ENCODE measurements at regions not wholly inside any gene's neighbourhood (a gene's known extent, or its start where the extent isn't known, plus 50 kb on each side); places are given as distances from the start of the nearest gene placed in this dataset.
"Not testable (repeated sequence)": the region's sequence is repeated elsewhere in the genome, so short reads cannot be mapped to it uniquely, and the experiment has no call there.

- no peak for DNase-seq
- no peaks in the 10 kb centered on the region for H3K4me1 Mint-ChIP-seq
- no peak overlapping the region for H3K27ac Mint-ChIP-seq
- H3K27me3 Mint-ChIP-seq: no peaks in the 10 kb centered on the region
- H3K9me3 Mint-ChIP-seq: no peaks in the 10 kb centered on the region
- H3K4me3 Mint-ChIP-seq: no peak overlapping the region
- no peaks in the 10 kb centered on the region for H3K36me3 Mint-ChIP-seq
Measured at GRCh38 chrX:40389555-40389954, 191.2 kb upstream of the ATP6AP2 start.

GRCh38 chrX:40388441-40388840, 192.3 kb upstream of the ATP6AP2 start:
- no peaks in the 10 kb centered on the region for H3K27me3 Mint-ChIP-seq
- no peaks in the 10 kb centered on the region for H3K9me3 Mint-ChIP-seq
- no peaks in the 10 kb centered on the region for H3K4me1 Mint-ChIP-seq
- H3K27ac Mint-ChIP-seq: no peak overlapping the region
- DNase-seq: no peak
- H3K4me3 Mint-ChIP-seq: no peak overlapping the region
- no peaks in the 10 kb centered on the region for H3K36me3 Mint-ChIP-seq

GRCh38 chrX:40387869-40388268, 192.9 kb upstream of the ATP6AP2 start:
- H3K9me3 Mint-ChIP-seq, H3K27me3 Mint-ChIP-seq, DNase-seq, H3K4me1 Mint-ChIP-seq, H3K4me3 Mint-ChIP-seq, H3K27ac Mint-ChIP-seq, H3K36me3 Mint-ChIP-seq: not testable (repeated sequence)

GRCh38 chrX:40387311-40387710, 193.5 kb upstream of the ATP6AP2 start:
- not testable (repeated sequence) for DNase-seq, H3K36me3 Mint-ChIP-seq, H3K27me3 Mint-ChIP-seq, H3K27ac Mint-ChIP-seq, H3K4me3 Mint-ChIP-seq, H3K9me3 Mint-ChIP-seq, H3K4me1 Mint-ChIP-seq

- Mint-ChIP-seq H3K27me3 (no peaks in the 10 kb centered on the region), H3K36me3 (no peaks in the 10 kb centered on the region), H3K4me1 (no peaks in the 10 kb centered on the region), H3K4me3 (no peak overlapping the region), H3K27ac (no peak overlapping the region), H3K9me3 (no peaks in the 10 kb centered on the region)
- DNase-seq: no peak
Measured at GRCh38 chrX:40385682-40386081, 195.1 kb upstream of the ATP6AP2 start.

- no peak overlapping the region for H3K4me3 Mint-ChIP-seq
- no peak for DNase-seq
- no peaks in the 10 kb centered on the region for H3K9me3 Mint-ChIP-seq
Measured at GRCh38 chrX:40385256-40385655, 195.5 kb upstream of the ATP6AP2 start.

GRCh38 chrX:40383969-40384368, 196.8 kb upstream of the ATP6AP2 start:
- Mint-ChIP-seq H3K9me3 (no peaks in the 10 kb centered on the region), H3K4me1 (no peaks in the 10 kb centered on the region), H3K36me3 (no peaks in the 10 kb centered on the region), H3K27me3 (no peaks in the 10 kb centered on the region), H3K27ac (no peak overlapping the region), H3K4me3 (no peak overlapping the region)
- DNase-seq: no peak

More at GRCh38 chrX:40385256-40385655, 195.5 kb upstream of the ATP6AP2 start:
- no peaks in the 10 kb centered on the region for H3K4me1 Mint-ChIP-seq
- no peak overlapping the region for H3K27ac Mint-ChIP-seq
- H3K27me3 Mint-ChIP-seq: no peaks in the 10 kb centered on the region
- H3K36me3 Mint-ChIP-seq: no peaks in the 10 kb centered on the region

- H3K4me1 Mint-ChIP-seq: no peaks in the 10 kb centered on the region
- no peak for DNase-seq
- H3K36me3 Mint-ChIP-seq: no peaks in the 10 kb centered on the region
- no peak overlapping the region for H3K4me3 Mint-ChIP-seq
- H3K27me3 Mint-ChIP-seq: no peaks in the 10 kb centered on the region
- H3K27ac Mint-ChIP-seq: no peak overlapping the region
- H3K9me3 Mint-ChIP-seq: no peaks in the 10 kb centered on the region
Measured at GRCh38 chrX:40383360-40383759, 197.4 kb upstream of the ATP6AP2 start.

- Mint-ChIP-seq H3K27ac (no peak overlapping the region), H3K4me1 (no peaks in the 10 kb centered on the region), H3K27me3 (no peaks in the 10 kb centered on the region), H3K36me3 (no peaks in the 10 kb centered on the region), H3K4me3 (no peak overlapping the region), H3K9me3 (no peaks in the 10 kb centered on the region)
- DNase-seq: no peak
Measured at GRCh38 chrX:40380655-40381488, 199.9 kb upstream of the ATP6AP2 start.

- H3K4me1 Mint-ChIP-seq: no peaks in the 10 kb centered on the region
- no peak overlapping the region for H3K27ac Mint-ChIP-seq
- DNase-seq: no peak
- H3K4me3 Mint-ChIP-seq: no peak overlapping the region
- no peaks in the 10 kb centered on the region for H3K9me3 Mint-ChIP-seq
- H3K27me3 Mint-ChIP-seq: no peaks in the 10 kb centered on the region
- H3K36me3 Mint-ChIP-seq: no peaks in the 10 kb centered on the region
Measured at GRCh38 chrX:40377684-40378083, 203.1 kb upstream of the ATP6AP2 start.

GRCh38 chrX:40374486-40374885, 206.3 kb upstream of the ATP6AP2 start:
- no peak overlapping the region for H3K27ac Mint-ChIP-seq
- no peaks in the 10 kb centered on the region for H3K9me3 Mint-ChIP-seq
- no peak overlapping the region for H3K4me3 Mint-ChIP-seq
- no peaks in the 10 kb centered on the region for H3K27me3 Mint-ChIP-seq
- no peaks in the 10 kb centered on the region for H3K36me3 Mint-ChIP-seq
- no peak for DNase-seq
- H3K4me1 Mint-ChIP-seq: no peaks in the 10 kb centered on the region

GRCh38 chrX:40373641-40374040, 207.1 kb upstream of the ATP6AP2 start:
- Mint-ChIP-seq H3K36me3 (no peaks in the 10 kb centered on the region), H3K4me1 (no peaks in the 10 kb centered on the region), H3K27me3 (no peaks in the 10 kb centered on the region), H3K4me3 (no peak overlapping the region), H3K27ac (no peak overlapping the region), H3K9me3 (no peaks in the 10 kb centered on the region)
- no peak for DNase-seq

- no peak for DNase-seq
- Mint-ChIP-seq H3K9me3 (no peaks in the 10 kb centered on the region), H3K27me3 (no peaks in the 10 kb centered on the region), H3K36me3 (no peaks in the 10 kb centered on the region), H3K27ac (no peak overlapping the region), H3K4me1 (no peaks in the 10 kb centered on the region), H3K4me3 (no peak overlapping the region)
Measured at GRCh38 chrX:40373025-40373424, 207.7 kb upstream of the ATP6AP2 start.

- Mint-ChIP-seq H3K4me3 (no peak overlapping the region), H3K4me1 (no peaks in the 10 kb centered on the region), H3K27me3 (no peaks in the 10 kb centered on the region), H3K36me3 (no peaks in the 10 kb centered on the region), H3K27ac (no peak overlapping the region), H3K9me3 (no peaks in the 10 kb centered on the region)
- DNase-seq: no peak
Measured at GRCh38 chrX:40371376-40371775, 209.4 kb upstream of the ATP6AP2 start.

- Mint-ChIP-seq H3K27ac (no peak overlapping the region), H3K9me3 (no peaks in the 10 kb centered on the region)
- no peak for DNase-seq
Measured at GRCh38 chrX:40368611-40369061, 212.1 kb upstream of the ATP6AP2 start.

GRCh38 chrX:40366661-40367060, 214.1 kb upstream of the ATP6AP2 start:
- Mint-ChIP-seq H3K9me3 (no peaks in the 10 kb centered on the region), H3K36me3 (no peaks in the 10 kb centered on the region), H3K27me3 (no peaks in the 10 kb centered on the region), H3K4me3 (no peak overlapping the region), H3K27ac (no peak overlapping the region), H3K4me1 (no peaks in the 10 kb centered on the region)
- no peak for DNase-seq

More at GRCh38 chrX:40368611-40369061, 212.1 kb upstream of the ATP6AP2 start:
- no peaks in the 10 kb centered on the region for H3K27me3 Mint-ChIP-seq
- H3K4me1 Mint-ChIP-seq: no peaks in the 10 kb centered on the region
- H3K4me3 Mint-ChIP-seq: no peak overlapping the region
- no peaks in the 10 kb centered on the region for H3K36me3 Mint-ChIP-seq
